Keratinocyte (primary cell): ENCODE measurements at regions not wholly inside any gene's neighbourhood (a gene's known extent, or its start where the extent isn't known, plus 50 kb on each side); places are given as distances from the start of the nearest gene placed in this dataset.

Experiments
- DNase-seq: peaks from one replicate; pipeline ENCODE4 v3.0.0-alpha.2; 2011; ENCODE audit warnings: low read depth, missing footprints, low spot score
- FAIRE-seq: peaks from 2 replicates; lab custom pipeline; 2011; peaks lifted over from hg19 to GRCh38; lab: Jason Lieb, UNC
- H2AFZ ChIP-seq: 2 replicates; pipeline ENCODE4 v1.6.0; 2012; ENCODE audit warnings: low read length, control low read depth, inconsistent platforms; ENCODE audit not compliant: control insufficient read depth
- H3K27ac ChIP-seq: 2 replicates; pipeline ENCODE4 v1.5.1; 2011; ENCODE audit warnings: low read length; ENCODE audit not compliant: control insufficient read depth, insufficient read depth
- H3K27me3 ChIP-seq: 3 replicates; pipeline ENCODE4 v1.6.0; 2011; ENCODE audit warnings: low read length; ENCODE audit not compliant: control insufficient read depth, insufficient read depth; ENCODE audit errors: extremely low read depth
- H3K36me3 ChIP-seq, 2 experiments: 2 replicates in 1 of 2; 3 replicates in 1 of 2; pipeline ENCODE4 v1.5.1; 2011; ENCODE audit warnings: low read length in 2 of 2, mild to moderate bottlenecking in 1 of 2; ENCODE audit not compliant: control insufficient read depth in 2 of 2, insufficient read depth in 2 of 2; ENCODE audit errors: extremely low read depth in 1 of 2
- H3K4me1 ChIP-seq: 3 replicates; pipeline ENCODE4 v1.5.1; 2011; ENCODE audit warnings: low read length; ENCODE audit not compliant: control insufficient read depth, insufficient read depth; ENCODE audit errors: extremely low read depth
- H3K4me2 ChIP-seq: 3 replicates; pipeline ENCODE4 v1.6.0; 2011; ENCODE audit warnings: low read depth, low read length; ENCODE audit not compliant: control insufficient read depth, insufficient read depth; ENCODE audit errors: extremely low read depth
- H3K4me3 ChIP-seq, 3 experiments: fragments of 200-600 bp in 1 of 3; sonication (generic) in 1 of 3; 2 replicates in 2 of 3; 3 replicates in 1 of 3; pipeline ENCODE4 v1.5.1; 2011 to 2016; ENCODE audit warnings: low read length in 3 of 3, mild to moderate bottlenecking in 3 of 3, control low read depth in 2 of 3, inconsistent platforms in 1 of 3, low read depth in 1 of 3, mixed read lengths in 1 of 3, mixed run types in 1 of 3, moderate library complexity in 1 of 3; ENCODE audit not compliant: control insufficient read depth in 2 of 3, insufficient read depth in 2 of 3; ENCODE audit errors: extremely low read depth in 1 of 3
- H3K79me2 ChIP-seq: 2 replicates; pipeline ENCODE4 v1.6.0; 2012; ENCODE audit warnings: low read length; ENCODE audit not compliant: control insufficient read depth, insufficient read depth
- H3K9ac ChIP-seq: 3 replicates; pipeline ENCODE4 v1.6.0; 2011; ENCODE audit warnings: low read length; ENCODE audit not compliant: control insufficient read depth, insufficient read depth; ENCODE audit errors: extremely low read depth
- H3K9me1 ChIP-seq: 3 replicates; pipeline ENCODE4 v1.6.0; 2011; ENCODE audit warnings: low read length; ENCODE audit not compliant: control insufficient read depth, insufficient read depth; ENCODE audit errors: extremely low read depth
- H3K9me3 ChIP-seq: 2 replicates; pipeline ENCODE4 v1.5.1; 2012; ENCODE audit warnings: low read depth, low read length; ENCODE audit not compliant: control insufficient read depth
- H4K20me1 ChIP-seq: 3 replicates; pipeline ENCODE4 v1.6.0; 2011; ENCODE audit warnings: low read length; ENCODE audit not compliant: control insufficient read depth, insufficient read depth; ENCODE audit errors: extremely low read depth
- CTCF ChIP-seq, 3 experiments: IDR thresholded peaks in 1 of 3; conservative IDR thresholded peaks in 1 of 3; optimal IDR thresholded peaks in 1 of 3; 2 replicates in 2 of 3; 3 replicates in 1 of 3; pipeline versions ENCODE3 to v1.5.1; 2011; ENCODE audit warnings: low read length in 3 of 3, mild to moderate bottlenecking in 3 of 3, moderate library complexity in 2 of 3, control low read depth in 1 of 3, inconsistent platforms in 1 of 3; ENCODE audit not compliant: insufficient read depth in 2 of 3; ENCODE audit errors: extremely low read depth in 1 of 3
- EZH2 ChIP-seq: IDR thresholded peaks from one replicate; pipeline ENCODE4 v1.6.1; 2012; ENCODE audit warnings: inconsistent platforms, mild to moderate bottlenecking, low read length, moderate library complexity
- dilution Hi-C: fragments of 300-500 bp; cut with MboI; formaldehyde crosslinking; loops from one replicate; pipeline ENCODE4 v1.7.0; 2020; ENCODE audit warnings: low sequenced_read_pairs; ENCODE audit not compliant: extremely low pct_ligation_motif_present

- Histone ChIP-seq H3K4me1 (no peaks in the 10 kb centered on the region), H3K79me2 (no peaks in the 10 kb centered on the region), H3K36me3 (no peaks in the 10 kb centered on the region), H3K4me2 (no peak overlapping the region), H3K9me1 (no peaks in the 10 kb centered on the region), H3K27me3 (no peaks in the 10 kb centered on the region), H3K9ac (no peak overlapping the region), H4K20me1 (no peaks in the 10 kb centered on the region), H2AFZ (no peak overlapping the region), H3K4me3 (no peak overlapping the region), H3K27ac (no peak overlapping the region), H3K9me3 (no peaks in the 10 kb centered on the region)
- dilution Hi-C loops: no loop called here
- no peak for TF ChIP-seq EZH2
- TF ChIP-seq CTCF (optimal IDR thresholded peaks at IDR 0.05 in 1 of 3, IDR thresholded peaks at IDR 0.05 in 1 of 3, conservative IDR thresholded peaks at IDR 0.05 in 1 of 3; ENCODE audit: extremely low read depth in 1 of 3, insufficient read depth in 2 of 3, low read length in 3 of 3): no peak
- DNase-seq: no peak
- no peak for FAIRE-seq
Measured at GRCh38 chr3:135444058-135444457, 521.5 kb upstream of the PPP2R3A start.

- dilution Hi-C loops: no loop called here
- H3K9me3 ChIP-seq: no peaks in the 10 kb centered on the region
- no peak overlapping the region for H3K9ac ChIP-seq
- H3K4me1 ChIP-seq: no peaks in the 10 kb centered on the region
- H4K20me1 ChIP-seq: no peaks in the 10 kb centered on the region
- no peak for TF ChIP-seq CTCF (optimal IDR thresholded peaks at IDR 0.05 in 1 of 3, IDR thresholded peaks at IDR 0.05 in 1 of 3, conservative IDR thresholded peaks at IDR 0.05 in 1 of 3; ENCODE audit: extremely low read depth in 1 of 3, insufficient read depth in 2 of 3, low read length in 3 of 3)
- no peak for TF ChIP-seq EZH2
- no peak for FAIRE-seq
- no peaks in the 10 kb centered on the region for H3K9me1 ChIP-seq
- H3K36me3 ChIP-seq: no peaks in the 10 kb centered on the region
- H3K27ac ChIP-seq: no peak overlapping the region
- no peak overlapping the region for H3K4me3 ChIP-seq
- no peak overlapping the region for H3K4me2 ChIP-seq
- H2AFZ ChIP-seq: no peak overlapping the region
- DNase-seq: no peak
- no peaks in the 10 kb centered on the region for H3K27me3 ChIP-seq
- no peaks in the 10 kb centered on the region for H3K79me2 ChIP-seq
Measured at GRCh38 chr3:135447483-135447882, 518.0 kb upstream of the PPP2R3A start.
